Left ventricle myocardium superior (tissue), 1 donor: ENCODE measurements at regions not wholly inside any gene's neighbourhood (a gene's known extent, or its start where the extent isn't known, plus 50 kb on each side); places are given as distances from the start of the nearest gene placed in this dataset.

Experiments used
- ATAC-seq: fragments of 200-7000 bp; cut with Tn5 transposase; one replicate; pipeline ENCODE4 v1.9.1; 2020; ENCODE audit warnings: mild to moderate bottlenecking, moderate library complexity
- DNase-seq: peaks from one replicate; pipeline ENCODE4 v3.0.0-alpha.2; 2020
- intact Hi-C: fragments of 100-400 bp; cut with micrococcal nuclease; formaldehyde crosslinking; loops from one replicate; pipeline ENCODE4 v1.11.0; 2022
- donor health status: DM: no; HTN: yes; CAD: no; lungs with severe emphysema.

DNA sequence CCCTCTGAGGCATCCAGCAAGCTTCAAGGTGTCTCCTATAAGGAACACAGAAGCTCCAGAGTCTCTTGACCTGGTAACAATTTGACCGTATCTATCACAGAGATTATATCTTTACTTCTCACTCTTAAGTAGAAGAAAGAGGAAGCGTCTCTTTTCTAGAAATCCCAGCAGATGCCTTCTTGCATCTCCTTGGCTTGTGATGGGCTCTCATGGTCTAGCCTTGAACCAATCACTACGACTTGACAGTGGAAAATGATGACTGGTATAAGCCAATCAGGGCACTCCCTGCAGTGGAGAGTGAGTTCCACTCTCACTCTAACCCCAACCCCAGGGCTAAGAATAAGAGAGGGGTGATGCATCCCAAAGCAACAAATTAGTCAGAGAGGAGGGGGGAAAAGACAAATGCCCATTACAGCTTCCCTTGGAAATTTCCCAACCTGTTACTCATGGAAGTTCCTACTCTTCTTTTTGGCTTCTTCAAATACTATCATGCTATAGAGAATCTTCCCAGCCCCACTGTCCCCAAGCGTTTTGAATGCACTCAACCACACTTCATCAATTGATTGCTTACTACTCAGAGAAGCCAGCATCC lies 293.5 kb downstream of the MN1 start:
- ATAC-seq = no peak
- no peak for DNase-seq
- intact Hi-C loops = no loop called here

DNA sequence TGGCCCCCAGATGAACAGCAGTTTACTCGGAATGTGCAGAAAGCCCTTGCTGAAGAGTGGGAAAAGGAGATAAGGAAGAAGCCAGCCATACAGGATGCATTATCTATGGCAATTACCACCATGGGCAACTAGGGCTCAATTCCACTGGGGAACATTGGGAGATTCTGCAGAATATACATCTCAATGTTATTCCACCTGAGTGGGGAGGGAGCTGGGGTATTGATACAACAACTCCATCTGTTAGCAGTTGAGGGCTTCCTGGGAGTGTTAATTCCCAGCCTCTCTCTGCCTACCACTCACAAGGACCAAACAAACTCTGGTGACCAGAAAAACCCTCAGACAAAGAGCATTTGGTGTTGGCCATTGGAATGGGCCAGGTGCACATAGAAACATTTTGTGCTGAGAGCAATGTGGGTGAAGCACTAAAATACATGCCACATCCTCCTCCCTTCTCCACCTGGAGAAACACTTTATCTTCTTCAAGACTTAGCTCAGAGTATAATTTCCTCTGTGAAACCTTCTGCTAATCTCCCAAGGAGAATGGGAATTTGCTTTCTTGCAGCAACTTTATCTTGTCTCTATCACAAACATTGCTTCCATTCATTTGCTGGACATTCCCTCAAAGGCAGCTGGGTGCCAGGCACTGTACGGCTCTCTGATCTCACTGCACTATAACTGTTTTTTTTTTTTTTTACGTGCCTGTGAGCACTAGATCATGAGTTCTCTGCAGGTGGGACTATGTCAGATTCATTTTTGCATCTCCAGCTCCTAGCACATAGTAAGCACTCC lies 292.2 kb downstream of the MN1 start:
- DNase-seq (no peak), ATAC-seq (no peak)
- intact Hi-C loops = no loop called here

DNA sequence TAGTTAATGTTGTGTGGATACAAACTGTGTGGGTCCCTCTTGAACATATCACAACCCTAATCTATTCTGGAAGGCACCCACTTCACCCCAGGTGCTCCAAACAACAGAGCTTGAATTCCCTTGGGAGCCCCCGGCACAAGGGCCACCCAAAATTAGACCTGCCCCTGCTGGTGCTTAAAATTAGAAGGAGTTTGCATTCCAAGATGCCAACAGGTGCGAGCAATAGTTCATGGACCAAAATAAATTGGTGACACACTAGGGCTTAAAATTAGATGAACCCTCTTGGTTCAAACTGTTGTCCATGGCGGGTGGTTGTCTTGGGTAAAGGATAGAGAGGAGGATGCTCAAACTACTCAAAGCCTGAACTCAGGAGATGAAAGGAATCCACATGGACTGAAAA lies 291.5 kb downstream of the MN1 start:
- intact Hi-C loops = no loop called here
- no peak for DNase-seq
- ATAC-seq = no peak

DNA sequence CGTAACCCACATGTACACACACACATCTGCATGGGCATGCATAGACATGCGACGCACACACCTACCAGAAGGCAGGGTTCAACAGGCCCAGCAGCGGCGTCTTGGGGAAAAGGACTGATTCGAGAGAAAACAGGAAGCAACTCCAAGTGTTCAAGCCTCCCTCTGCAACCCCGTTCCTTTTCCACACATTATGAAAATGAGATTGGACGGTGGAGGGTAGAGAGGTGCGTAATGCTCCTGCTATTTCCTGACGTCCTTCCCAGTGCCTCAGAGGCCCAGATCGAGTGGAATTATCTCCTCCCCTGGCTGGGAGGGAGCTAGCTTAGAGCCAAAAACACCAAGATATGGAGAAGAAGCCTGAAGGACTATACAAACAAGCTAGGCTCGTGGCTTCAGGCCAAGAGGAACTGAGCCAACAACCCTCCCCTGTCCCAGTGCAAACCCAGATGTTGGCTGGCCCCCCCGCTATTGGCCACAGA lies 289.2 kb downstream of the MN1 start:
- ATAC-seq = peak; percentile 81
- intact Hi-C loops = no loop called here

DNA sequence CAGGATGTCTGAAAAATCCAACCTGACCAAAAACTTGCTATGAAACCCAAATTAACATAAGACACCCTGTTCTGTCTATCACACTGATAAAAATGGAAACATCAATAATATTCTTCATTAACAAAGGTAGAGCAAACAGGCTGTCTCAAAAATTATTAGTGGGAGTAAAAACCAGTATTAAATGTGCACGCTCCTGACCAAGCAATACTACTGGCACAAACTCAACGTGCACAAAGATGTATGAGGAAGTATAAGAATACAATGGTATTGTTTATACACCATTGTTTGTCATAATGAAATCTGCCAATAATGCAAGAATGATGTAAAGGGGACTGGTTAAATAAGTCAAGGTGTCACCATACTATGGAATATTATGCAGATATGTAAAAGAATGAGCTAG lies 288.5 kb downstream of the MN1 start:
- DNase-seq = no peak
- intact Hi-C loops = no loop called here
- ATAC-seq = no peak

More for the DNA sequence above, 289.2 kb downstream of the MN1 start:
- DNase-seq = peak; percentile 89

DNA sequence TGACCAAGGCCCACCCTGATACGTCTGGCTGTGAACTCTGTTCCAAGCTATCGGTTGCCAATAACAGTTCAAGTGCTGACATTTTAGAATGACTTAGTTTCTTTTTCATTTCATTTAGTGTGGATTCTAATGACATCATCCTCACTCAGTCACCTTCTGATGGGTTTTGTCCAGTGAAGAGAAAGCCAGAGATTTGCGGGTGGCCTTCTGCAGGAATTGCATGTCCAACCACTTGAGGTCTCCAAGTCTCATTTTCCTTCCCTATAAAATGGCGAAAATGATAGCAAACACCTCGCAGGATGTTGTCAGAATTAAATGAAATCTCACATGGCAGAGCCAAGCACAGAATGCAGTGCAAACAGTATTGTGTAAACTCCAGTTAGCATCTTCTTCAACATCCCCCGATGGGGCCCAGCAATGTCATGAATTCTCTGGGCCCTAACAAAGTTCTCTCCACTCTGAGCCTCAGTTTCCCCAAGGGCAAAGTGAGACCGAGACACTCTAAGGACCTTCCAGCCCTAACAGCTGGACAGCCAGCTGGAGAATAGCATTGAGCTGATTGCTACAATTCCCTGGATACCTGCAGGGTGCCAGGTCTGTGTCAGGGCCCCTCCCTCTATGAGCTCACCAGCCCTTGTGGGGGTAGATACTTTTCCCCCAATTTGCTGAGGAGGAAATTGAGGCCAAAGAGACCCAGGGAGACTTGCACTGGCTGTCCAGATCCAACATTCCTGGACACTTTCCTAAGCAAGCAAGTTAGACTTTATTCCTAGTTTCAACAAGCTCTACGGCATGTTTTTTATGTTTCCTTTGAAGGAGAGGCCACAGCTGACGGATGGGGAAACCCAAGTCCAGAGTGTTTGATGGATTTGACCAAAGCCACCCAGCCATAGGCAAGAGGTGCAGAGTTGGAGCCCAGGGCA lies 286.7 kb downstream of the MN1 start:
- intact Hi-C loops = no loop called here
- ATAC-seq (peak; percentile 81), DNase-seq (peak; percentile 75)

DNA sequence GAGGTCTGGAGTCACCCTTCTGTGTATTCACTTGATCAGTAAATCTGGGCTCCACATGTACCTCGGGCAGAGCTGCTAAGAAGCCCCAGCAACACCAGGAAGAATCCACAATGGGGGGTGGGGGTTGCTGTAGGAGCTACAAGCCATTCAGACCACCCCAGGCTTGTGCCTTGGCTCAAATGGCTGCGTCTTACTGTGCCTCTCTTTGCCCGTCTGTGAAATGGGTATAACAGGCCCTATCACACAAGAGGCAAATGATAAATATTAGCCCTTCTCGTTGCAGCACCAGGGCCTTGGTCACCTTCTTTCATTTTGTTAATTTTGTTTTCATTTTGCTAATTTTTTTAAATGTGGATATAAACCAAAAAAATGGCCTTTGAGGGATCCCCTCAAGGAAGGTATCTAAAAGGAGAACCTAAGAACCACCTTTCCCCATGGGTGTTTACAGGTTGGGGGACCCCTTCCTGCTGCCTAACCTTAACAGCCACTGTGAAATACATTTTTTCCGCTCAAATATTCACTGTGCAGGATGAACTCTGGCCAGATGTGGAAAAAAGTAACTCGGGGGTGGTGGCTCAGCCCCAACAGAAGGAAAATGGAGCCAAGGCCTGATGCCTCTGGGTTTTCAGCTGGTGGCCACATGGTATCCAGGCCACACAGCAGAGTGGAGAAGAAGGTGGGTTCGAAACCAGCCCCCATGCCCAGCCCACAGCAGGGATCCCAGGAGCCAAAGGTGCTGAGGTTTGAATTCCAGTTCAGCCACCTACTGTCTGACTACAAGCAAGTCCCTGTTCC lies 284.0 kb downstream of the MN1 start:
- intact Hi-C loops = no loop called here
- DNase-seq = no peak
- ATAC-seq = no peak

DNA sequence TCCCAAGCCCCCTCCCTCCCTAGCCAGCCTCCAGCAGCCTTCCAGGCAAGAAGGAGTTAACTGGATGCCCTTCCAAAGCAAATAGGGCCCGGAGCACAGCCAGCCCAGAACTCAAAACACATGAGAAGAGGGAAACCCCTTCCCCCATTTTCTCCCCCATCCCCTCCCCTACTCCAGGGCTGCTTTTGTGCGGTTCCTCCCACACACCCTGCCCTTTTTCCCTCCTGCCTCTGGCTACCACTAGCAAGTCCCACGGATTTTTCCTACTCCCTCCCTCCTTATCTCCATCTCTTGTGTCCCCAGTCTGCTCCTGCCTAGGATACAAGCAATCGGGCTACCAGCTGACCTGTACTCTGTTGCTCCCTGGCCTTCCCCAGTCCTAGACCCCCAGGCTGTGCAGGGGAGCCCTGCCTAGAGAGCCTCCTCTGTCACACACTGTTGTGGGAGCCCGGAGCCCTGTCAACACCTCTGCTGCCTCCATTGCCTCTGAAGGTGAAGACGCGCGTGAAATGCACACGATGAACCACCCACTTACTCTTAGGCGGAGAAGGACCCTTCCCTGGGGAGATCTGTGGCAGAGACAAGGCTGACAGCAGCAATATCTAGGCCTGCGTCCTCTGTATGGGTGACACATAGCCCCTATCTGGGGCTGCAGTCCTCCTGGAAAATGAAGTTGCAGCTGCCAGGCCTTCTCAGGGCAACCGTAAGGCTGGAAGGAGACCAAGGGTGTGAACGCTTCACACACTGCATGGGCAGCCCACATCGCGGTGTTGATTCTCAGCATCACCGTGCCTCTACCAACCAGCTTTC lies 282.8 kb downstream of the MN1 start:
- ATAC-seq = no peak
- DNase-seq = no peak
- intact Hi-C loops = no loop called here

DNA sequence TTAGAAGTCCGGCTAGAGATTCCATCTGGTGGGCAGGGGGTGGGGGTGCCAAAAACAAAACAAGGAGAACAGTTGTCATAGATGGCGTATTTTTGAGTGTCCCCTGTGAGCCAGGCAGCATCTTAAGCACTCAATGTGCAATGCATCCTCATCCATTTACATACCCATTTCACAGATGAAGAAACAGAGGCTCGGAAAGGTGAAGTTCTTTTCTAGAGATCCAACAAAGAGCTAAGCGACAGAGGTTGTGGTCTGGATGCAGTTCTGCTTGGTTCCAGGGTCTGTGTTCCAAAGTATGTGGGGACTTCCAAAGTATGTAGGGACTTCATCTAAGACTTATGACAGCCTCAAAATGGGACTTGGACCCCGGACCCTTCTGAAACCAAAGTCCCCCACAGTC lies 277.8 kb downstream of the MN1 start:
- intact Hi-C loops = no loop called here
- no peak for DNase-seq
- no peak for ATAC-seq

DNA sequence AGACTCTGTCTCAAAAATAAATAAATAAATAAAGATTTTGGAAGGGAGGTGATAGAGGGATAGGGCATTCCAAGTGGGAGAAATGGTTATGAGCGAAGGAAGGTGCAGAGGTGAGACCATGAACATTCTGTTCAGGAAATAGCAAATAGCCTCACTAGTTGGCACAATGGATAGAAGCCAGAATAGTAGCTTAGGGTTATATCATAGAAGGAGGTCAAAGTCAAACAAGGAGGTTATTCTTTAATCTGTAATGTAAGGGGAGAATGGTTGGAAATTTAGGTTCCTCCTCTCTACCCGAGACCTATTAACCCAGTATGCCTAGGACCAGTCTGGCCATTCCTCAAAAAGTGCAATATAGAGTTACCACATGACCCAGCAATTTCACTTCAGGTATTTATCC lies 275.8 kb downstream of the MN1 start:
- ATAC-seq (no peak), DNase-seq (no peak)
- intact Hi-C loops = no loop called here

DNA sequence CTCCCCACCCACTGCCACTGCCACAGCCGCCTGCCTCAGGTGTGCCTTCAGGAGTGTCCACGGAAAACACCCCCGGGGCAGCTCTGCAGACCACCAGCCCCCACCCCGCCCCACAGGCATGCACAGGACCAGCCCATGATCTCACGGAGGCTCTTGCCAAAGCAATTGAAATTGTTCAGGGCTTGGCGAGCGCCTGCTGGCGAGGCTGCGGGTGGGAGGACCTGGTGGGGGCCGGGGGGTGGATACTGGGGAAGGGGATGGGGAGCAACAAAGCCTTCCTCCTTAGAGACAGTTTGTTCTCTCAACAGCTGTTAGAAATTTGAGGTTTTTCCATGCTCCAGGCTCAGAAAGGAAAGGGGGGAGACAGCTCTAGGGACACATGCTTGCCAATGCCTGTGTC lies 274.7 kb downstream of the MN1 start:
- no peak for DNase-seq
- intact Hi-C loops = no loop called here
- ATAC-seq = peak; percentile 43

DNA sequence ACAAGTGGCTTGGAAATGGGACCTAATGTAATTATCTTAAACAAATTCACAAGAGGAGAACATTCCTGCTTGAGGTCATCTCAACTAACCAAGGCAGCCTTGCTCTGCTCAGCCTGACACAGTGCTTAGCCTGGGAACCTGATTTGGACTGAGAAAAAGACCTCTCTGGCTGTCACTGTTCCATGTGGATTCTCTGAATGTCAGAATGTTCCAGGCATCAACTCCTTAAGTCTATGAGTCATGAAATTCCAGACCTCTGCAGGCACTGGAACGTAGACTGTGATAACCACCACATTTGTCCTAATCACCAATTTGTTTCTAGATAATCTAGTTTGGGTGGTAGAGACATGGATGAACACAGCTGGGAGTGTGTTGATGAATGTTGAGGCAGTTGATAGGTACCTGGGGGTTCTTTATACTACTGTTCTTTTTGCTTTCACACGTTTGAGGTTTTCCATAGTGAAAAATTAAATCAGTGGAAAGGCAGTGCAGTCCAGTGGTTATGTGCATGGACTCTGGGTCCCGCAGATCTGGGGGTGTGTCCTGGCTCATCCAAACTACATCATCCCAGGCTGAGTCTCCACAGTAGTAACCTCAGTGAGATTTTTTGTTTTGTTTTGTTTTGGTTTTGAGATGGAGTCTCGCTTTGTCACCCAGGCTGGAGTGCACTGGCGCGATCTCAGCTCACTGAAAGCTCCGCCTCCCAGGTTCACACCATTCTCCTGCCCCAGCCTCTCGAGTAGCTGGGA lies 269.6 kb downstream of the MN1 start:
- peak; percentile 89 for ATAC-seq
- no peak for DNase-seq
- intact Hi-C loops = no loop called here

DNA sequence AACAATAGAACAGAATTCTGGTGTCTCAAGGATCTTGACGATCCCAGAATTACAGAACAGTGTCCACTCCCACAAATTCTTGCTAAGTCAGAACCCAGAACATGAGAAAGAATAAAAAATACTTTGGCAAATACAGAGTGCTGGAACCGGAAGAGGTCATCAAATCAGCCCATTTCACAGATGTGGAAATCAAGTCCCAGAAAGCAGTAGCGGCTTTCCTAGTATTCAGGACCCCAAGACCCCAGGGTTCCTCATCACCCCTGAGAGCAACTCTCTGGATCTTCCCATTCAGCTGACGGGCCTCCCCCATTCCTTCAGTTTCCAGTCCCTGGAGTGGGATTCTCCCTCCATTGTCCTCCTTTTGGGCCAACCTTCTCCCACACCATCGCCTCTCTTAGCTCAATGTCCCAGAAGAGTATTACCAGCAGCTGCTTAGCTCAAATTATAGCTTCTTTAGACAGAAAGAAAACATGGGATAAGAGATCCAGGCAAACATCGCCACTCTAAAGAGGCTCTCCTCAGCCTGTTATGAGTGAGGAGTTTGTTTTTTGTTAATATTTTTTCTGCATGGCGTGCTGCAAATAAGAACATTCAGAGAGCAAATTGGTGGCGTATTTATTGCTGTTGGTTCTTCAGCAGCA lies 268.3 kb downstream of the MN1 start:
- ATAC-seq (no peak), DNase-seq (no peak)
- intact Hi-C loops = no loop called here

DNA sequence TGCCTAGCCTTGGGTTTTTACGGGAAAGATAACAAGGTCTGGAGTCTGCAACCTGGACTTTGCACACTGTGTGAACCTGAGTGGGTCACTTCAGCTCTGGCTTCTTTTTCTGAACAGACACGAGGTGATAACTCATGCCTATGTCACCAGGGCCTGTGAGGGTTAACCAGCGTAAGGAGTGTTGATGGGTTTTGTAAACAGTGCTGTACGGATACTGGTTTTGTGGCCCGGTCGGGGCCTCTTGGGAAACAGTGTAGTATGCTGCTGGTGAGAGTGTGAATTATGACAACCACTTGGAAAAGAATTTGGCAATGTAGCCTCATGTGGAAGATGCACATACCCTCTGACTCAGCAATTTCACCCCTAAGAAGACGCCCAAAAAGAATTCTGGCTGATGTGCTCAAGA lies 266.8 kb downstream of the MN1 start:
- DNase-seq = no peak
- intact Hi-C loops = no loop called here
- no peak for ATAC-seq

DNA sequence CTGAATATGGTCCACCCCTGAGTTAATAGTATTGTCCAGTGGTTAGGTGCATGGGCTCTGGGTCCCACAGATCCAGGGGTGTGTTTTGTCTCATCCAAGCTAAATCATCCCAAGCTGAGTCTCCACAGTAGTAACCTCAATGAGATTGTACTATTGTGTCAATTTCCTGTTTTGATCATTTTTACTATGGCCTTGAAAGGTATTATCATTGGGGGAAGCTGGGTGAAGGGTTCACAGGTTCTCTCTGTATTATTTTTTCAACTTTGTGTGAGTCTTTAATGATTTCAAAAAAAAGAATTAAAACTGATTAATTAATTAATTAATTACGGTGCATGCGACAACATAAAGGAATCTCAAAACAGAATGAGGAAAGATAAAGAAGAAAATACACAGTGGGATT lies 266.1 kb downstream of the MN1 start:
- intact Hi-C loops = no loop called here
- DNase-seq = no peak
- no peak for ATAC-seq

DNA sequence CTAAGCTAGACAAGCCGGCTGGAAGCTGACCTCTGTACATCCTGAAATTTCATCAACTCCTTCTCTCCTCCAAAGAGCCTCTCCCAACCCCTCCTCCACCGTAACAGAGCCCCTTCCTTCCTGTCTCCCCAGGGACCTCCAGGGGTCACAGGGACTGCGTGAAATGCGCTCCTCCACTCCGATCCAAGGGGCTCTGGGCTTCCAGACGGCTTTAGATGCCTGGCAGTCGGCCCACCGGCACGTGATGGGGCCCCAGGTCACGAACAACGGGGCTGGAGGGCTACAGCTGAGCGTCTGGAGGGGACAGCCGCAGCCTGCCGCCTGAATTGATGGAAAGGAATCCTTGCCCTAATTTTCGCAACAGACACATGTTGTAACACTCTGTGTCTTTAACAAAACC lies 264.1 kb downstream of the MN1 start:
- ATAC-seq = peak; percentile 73
- intact Hi-C loops = no loop called here
- DNase-seq = peak; percentile 67

DNA sequence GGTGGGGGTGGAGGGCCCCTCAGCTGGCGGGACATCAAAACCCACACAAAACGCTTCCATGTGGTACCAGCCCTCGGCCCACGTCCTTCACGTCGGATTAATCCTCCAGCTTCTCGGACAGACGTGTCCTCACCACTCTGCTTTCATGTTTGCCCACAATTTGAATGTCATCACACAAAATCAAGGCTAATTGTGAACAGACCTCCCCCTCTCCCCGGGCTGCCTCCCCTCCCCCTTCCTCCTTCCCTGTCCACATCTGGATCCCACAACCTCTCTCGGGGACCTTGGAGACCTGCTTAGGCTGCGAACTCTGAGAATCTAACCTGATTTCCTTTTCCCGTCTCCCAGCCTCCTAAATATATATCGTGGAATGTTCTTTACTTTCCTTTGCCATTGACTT lies 262.9 kb downstream of the MN1 start:
- ATAC-seq (no peak), DNase-seq (no peak)
- intact Hi-C loops = no loop called here
